HFFc6 (cell line): ENCODE measurements at regions not wholly inside any gene's neighbourhood (a gene's known extent, or its start where the extent isn't known, plus 50 kb on each side); places are given as distances from the start of the nearest gene placed in this dataset.

ENCODE experiments used
- DNase-seq: peaks from one replicate; pipeline ENCODE4 v3.0.0-alpha.2; 2018
- H3K27ac Mint-ChIP-seq: 2 replicates; pipeline ENCODE4 v1.8.0; 2020; ENCODE audit warnings: mild to moderate bottlenecking, mixed read lengths
- H3K27me3 Mint-ChIP-seq: 2 replicates; pipeline ENCODE4 v1.8.0; 2021; ENCODE audit warnings: mild to moderate bottlenecking, moderate library complexity, mixed read lengths; ENCODE audit not compliant: insufficient read depth
- H3K36me3 Mint-ChIP-seq: 2 replicates; pipeline ENCODE4 v1.8.0; 2021; ENCODE audit warnings: low read depth, mixed read lengths
- H3K4me1 Mint-ChIP-seq: 2 replicates; pipeline ENCODE4 v1.8.0; 2020; ENCODE audit warnings: low read depth, mixed read lengths
- H3K4me3 Mint-ChIP-seq: 2 replicates; pipeline ENCODE4 v1.8.0; 2020; ENCODE audit warnings: mild to moderate bottlenecking, moderate library complexity, mixed read lengths
- H3K9me3 Mint-ChIP-seq: 2 replicates; pipeline ENCODE4 v1.8.0; 2020; ENCODE audit warnings: mild to moderate bottlenecking, mixed read lengths
- CTCF ChIP-seq: fragments of 200-600 bp; sonication (generic); IDR thresholded peaks from 2 replicates; pipeline ENCODE4 v1.5.0; 2021; ENCODE audit warnings: antibody characterized with exemption, mild to moderate bottlenecking

- Mint-ChIP-seq H3K4me3 (no peak overlapping the region), H3K27ac (no peak overlapping the region), H3K4me1 (no peaks in the 10 kb centered on the region), H3K36me3 (no peaks in the 10 kb centered on the region), H3K9me3 (no peaks in the 10 kb centered on the region), H3K27me3 (no peaks in the 10 kb centered on the region)
- DNase-seq, result no peak
- no peak for TF ChIP-seq CTCF
Observed at GRCh38 chr9:81077572-81077971, 611.8 kb downstream of the TLE1 start.

- TF ChIP-seq CTCF, result no peak
- Mint-ChIP-seq H3K36me3 (no peaks in the 10 kb centered on the region), H3K27me3 (no peaks in the 10 kb centered on the region), H3K9me3 (no peaks in the 10 kb centered on the region; the same call in 1 of the 2 replicates), H3K4me3 (no peak overlapping the region), H3K27ac (no peak overlapping the region), H3K4me1 (no peaks in the 10 kb centered on the region)
- DNase-seq, result no peak
Observed at GRCh38 chr9:81076131-81076530, 613.2 kb downstream of the TLE1 start.

- Mint-ChIP-seq H3K36me3 (no peaks in the 10 kb centered on the region), H3K4me1 (no peaks in the 10 kb centered on the region), H3K9me3 (no peaks in the 10 kb centered on the region; the same call in 1 of the 2 replicates), H3K27me3 (no peaks in the 10 kb centered on the region), H3K4me3 (no peak overlapping the region), H3K27ac (no peak overlapping the region)
- no peak for DNase-seq
- TF ChIP-seq CTCF, result no peak
Observed at GRCh38 chr9:81074221-81074620, 615.1 kb downstream of the TLE1 start.

- TF ChIP-seq CTCF, result no peak
- no peaks in the 10 kb centered on the region for H3K36me3 Mint-ChIP-seq
- H3K4me1 Mint-ChIP-seq, result no peaks in the 10 kb centered on the region
Observed at GRCh38 chr9:81073821-81074220, 615.5 kb downstream of the TLE1 start.

GRCh38 chr9:81072758-81073157 lies 616.6 kb downstream of the TLE1 start:
- Mint-ChIP-seq H3K36me3 (no peaks in the 10 kb centered on the region), H3K27ac (no peak overlapping the region), H3K9me3 (no peaks in the 10 kb centered on the region; the same call in none of the 2 replicates), H3K27me3 (no peaks in the 10 kb centered on the region), H3K4me1 (no peaks in the 10 kb centered on the region), H3K4me3 (no peak overlapping the region)
- TF ChIP-seq CTCF, result no peak
- DNase-seq, result no peak

More at GRCh38 chr9:81073821-81074220, 615.5 kb downstream of the TLE1 start:
- no peak for DNase-seq
- H3K27me3 Mint-ChIP-seq, result no peaks in the 10 kb centered on the region
- no peak overlapping the region for H3K27ac Mint-ChIP-seq
- no peaks in the 10 kb centered on the region; the same call in 1 of the 2 replicates for H3K9me3 Mint-ChIP-seq
- H3K4me3 Mint-ChIP-seq, result no peak overlapping the region

- no peaks in the 10 kb centered on the region for H3K4me1 Mint-ChIP-seq
- H3K36me3 Mint-ChIP-seq, result no peaks in the 10 kb centered on the region
- no peak for TF ChIP-seq CTCF
- peaks cover 3% of the 10 kb centered on the region for H3K9me3 Mint-ChIP-seq
- H3K4me3 Mint-ChIP-seq, result no peak overlapping the region
- no peak for DNase-seq
- H3K27me3 Mint-ChIP-seq, result no peaks in the 10 kb centered on the region
- H3K27ac Mint-ChIP-seq, result no peak overlapping the region
Observed at GRCh38 chr9:81071108-81071507, 618.2 kb downstream of the TLE1 start.
